BLaER1 treated with 17β-estradiol and CSF1 and Interleukin-3, amounts not matched to agents 10 nM and 100 nM (cell line): ENCODE measurements at regions not wholly inside any gene's neighbourhood (a gene's known extent, or its start where the extent isn't known, plus 50 kb on each side); places are given as distances from the start of the nearest gene placed in this dataset.

Source experiments
- H3K27ac ChIP-seq, 11 experiments: shearing (Covaris generic); formaldehyde crosslinking; 2 replicates each; pipeline ENCODE4 v1.8.1; 2022
- H3K27me3 ChIP-seq, 11 experiments: shearing (Covaris generic); formaldehyde crosslinking; 2 replicates each; pipeline ENCODE4 v1.8.1; 2022
- H3K36me3 ChIP-seq, 11 experiments: shearing (Covaris generic); formaldehyde crosslinking; 2 replicates each; pipeline ENCODE4 v1.8.1; 2022
- H3K4me1 ChIP-seq, 10 experiments: shearing (Covaris generic); formaldehyde crosslinking; 2 replicates each; pipeline ENCODE4 v1.8.1; 2022
- H3K4me2 ChIP-seq, 11 experiments: shearing (Covaris generic); formaldehyde crosslinking; 2 replicates each; pipeline ENCODE4 v1.8.1; 2022
- H3K4me3 ChIP-seq, 10 experiments: shearing (Covaris generic); formaldehyde crosslinking; 2 replicates each; pipeline ENCODE4 v1.8.1; 2022
- H3K9ac ChIP-seq, 11 experiments: shearing (Covaris generic); formaldehyde crosslinking; 2 replicates each; pipeline ENCODE4 v1.8.1; 2022
- H3K9me3 ChIP-seq, 11 experiments: shearing (Covaris generic); formaldehyde crosslinking; replicated peaks in 1 of 11; 2 replicates each; pipeline ENCODE4 v1.8.1; 2022
- H4K20me1 ChIP-seq, 11 experiments: shearing (Covaris generic); formaldehyde crosslinking; 2 replicates each; pipeline ENCODE4 v1.8.1; 2022
- Cebpa-rat ChIP-seq, 11 experiments: shearing (Covaris generic); IDR thresholded peaks; 2 replicates each; pipeline ENCODE4 v1.8.1; 2022

DNA sequence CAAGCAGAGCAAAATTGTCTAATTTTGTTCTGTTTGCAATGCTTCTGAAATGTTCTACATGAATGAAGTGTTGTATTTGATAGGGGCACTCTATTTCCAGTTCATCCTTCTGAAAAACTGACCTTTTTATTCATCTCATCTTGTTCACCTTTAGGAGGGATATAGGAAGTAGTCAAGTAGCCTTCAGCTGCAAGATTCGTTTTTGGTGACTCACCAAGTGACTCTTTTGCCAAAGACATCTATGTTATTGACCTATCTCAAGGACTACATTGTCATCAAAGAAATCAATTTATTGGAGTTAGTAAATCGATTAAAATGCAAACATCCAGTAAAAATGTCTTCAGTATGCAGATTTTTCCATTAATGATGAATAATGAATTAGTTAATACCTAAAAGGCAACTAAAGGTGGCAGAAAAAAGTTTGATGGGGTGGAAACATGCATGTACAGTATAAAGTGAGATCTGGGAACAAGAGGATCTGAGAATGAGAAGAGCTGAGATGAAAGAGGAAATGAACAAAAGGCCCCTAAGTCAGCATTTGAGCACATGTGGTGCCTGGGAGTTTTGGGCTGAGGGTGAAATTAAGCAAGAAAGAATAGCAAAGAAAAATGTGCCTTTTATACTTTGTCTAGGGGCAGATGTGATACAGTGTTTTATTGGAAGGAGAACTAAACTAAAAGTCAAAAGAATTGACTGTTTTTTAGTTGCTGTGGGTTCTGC, 255.1 kb upstream of the LINC00305 start:
- Histone ChIP-seq H3K9ac (no peak overlapping the region), H3K36me3 (no peaks in the 10 kb centered on the region), H3K4me2 (peak overlapping the region in 2 of 11 experiments; percentile 44 to 51; a peak in 4 of 22 replicates), H4K20me1 (no peaks in the 10 kb centered on the region), H3K9me3 (no peaks in the 10 kb centered on the region), H3K4me1 (peaks cover 0 to 20% (median 0%) of the 10 kb centered on the region in 10 experiments; a peak in 5 of 20 replicates), H3K4me3 (no peak overlapping the region), H3K27ac (peak overlapping the region in 1 of 11 experiments; percentile 41; a peak in 2 of 22 replicates), H3K27me3 (no peaks in the 10 kb centered on the region)
- no peak for TF ChIP-seq Cebpa-rat (IDR thresholded peaks at IDR 0.05)

DNA sequence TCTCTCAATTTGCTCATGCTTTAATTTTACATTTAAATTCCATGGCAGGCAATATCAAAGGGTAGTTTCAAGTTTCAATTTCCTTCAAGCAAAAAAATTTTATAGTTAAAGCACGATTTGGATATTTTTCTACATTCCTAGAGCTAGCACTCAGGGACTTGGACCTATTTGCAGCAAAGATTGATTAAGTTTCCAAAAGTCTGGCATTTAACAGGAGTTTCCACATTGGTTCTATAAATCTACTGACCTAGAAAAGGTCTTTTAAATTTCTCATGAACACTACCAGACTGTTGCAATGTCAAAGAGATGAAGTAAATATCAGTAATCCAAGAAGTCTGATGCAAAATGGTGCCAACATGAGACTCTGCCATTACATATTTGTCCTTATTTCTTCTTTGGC, 253.7 kb upstream of the LINC00305 start:
- Histone ChIP-seq H3K9ac (no peak overlapping the region), H3K4me1 (peaks cover 0 to 20% (median 0%) of the 10 kb centered on the region in 10 experiments; a peak in 5 of 20 replicates), H3K27ac (no peak overlapping the region), H3K4me3 (no peak overlapping the region), H3K9me3 (no peaks in the 10 kb centered on the region), H3K27me3 (no peaks in the 10 kb centered on the region), H3K36me3 (no peaks in the 10 kb centered on the region), H4K20me1 (no peaks in the 10 kb centered on the region), H3K4me2 (no peak overlapping the region)
- no peak for TF ChIP-seq Cebpa-rat (IDR thresholded peaks at IDR 0.05)

DNA sequence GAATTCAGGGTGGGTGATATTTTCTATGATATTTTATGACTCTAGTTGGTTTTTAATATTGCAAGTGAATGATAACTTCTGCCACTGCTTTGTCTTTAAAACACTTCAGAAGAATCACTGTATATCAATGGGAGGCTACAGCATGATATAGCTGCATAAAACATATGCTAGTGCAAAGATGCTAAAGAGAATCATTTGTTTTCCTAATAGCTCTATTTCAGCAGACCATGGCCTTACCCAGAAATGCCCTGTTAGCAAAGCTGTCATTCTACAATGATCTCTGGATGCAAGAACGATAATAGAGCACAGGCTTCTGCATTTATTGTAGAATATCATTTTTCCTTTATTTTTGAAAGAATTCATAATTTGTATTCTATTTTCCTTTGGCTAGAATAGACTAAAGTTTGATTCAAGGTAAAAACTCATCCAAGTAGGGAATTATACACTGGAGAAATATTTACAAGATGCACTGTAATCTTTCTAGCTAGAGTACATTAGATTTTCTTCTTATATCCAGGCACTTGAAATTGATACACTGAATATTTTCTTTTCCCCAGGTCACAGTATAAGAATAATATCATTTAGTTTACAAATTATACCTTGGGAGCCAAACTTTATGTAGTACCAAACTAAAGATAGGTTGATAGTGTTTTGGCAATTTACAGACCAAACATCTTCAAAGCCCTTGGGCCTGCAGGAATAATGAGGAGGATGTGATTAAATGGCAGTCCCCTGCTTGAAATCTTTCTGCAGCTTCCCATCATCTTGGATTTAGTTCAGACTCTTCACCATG, 252.6 kb upstream of the LINC00305 start:
- Histone ChIP-seq H3K27ac (no peak overlapping the region), H3K4me3 (no peak overlapping the region), H3K9ac (no peak overlapping the region), H3K27me3 (no peaks in the 10 kb centered on the region), H3K9me3 (no peaks in the 10 kb centered on the region), H3K4me1 (peaks cover 0 to 20% (median 0%) of the 10 kb centered on the region in 10 experiments; a peak in 5 of 20 replicates), H3K36me3 (no peaks in the 10 kb centered on the region), H3K4me2 (no peak overlapping the region), H4K20me1 (no peaks in the 10 kb centered on the region)
- no peak for TF ChIP-seq Cebpa-rat (IDR thresholded peaks at IDR 0.05)

DNA sequence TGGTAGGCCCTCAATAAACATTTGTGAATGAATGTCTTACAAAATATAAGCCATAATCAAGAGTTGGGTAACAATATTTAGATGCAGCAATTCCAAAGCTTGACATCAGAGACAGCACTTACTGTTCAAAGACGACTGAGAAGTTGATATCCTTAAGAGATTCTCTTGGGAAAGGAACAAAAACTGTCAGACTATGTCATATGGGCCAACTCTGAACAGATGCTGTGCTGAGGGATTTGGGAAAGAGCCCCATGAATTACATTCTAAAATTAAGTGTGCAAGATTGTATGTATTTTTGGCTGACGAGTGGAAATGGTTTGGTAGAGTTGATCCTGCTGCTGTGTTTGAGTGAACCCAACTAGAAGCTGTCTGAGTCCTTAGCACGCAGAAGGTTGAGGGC, 250.7 kb upstream of the LINC00305 start:
- Histone ChIP-seq H3K36me3 (no peaks in the 10 kb centered on the region), H3K4me3 (no peak overlapping the region), H3K27ac (no peak overlapping the region), H3K9ac (no peak overlapping the region), H3K9me3 (no peaks in the 10 kb centered on the region), H3K27me3 (no peaks in the 10 kb centered on the region), H4K20me1 (no peaks in the 10 kb centered on the region), H3K4me1 (peaks cover 0 to 11% (median 0%) of the 10 kb centered on the region in 10 experiments; a peak in 5 of 20 replicates), H3K4me2 (no peak overlapping the region)
- no peak for TF ChIP-seq Cebpa-rat (IDR thresholded peaks at IDR 0.05)

DNA sequence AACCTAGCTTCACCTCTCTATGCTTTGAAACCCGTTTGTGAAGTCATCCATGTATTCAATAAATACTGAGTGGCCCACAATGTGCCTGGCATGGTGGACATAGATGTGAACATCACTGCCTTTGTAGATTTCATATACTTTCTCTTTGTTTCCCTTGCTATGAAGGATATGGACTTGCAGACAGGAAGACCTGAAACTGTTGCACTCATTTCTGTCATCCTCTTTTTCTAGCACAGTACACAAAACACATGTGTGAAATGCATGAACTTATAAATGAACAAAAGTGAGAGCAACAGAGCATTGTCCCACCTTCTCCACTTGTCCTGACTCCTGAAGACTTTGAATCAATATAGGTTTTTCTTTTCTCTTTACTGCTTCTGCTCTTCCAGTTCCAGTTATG, 249.4 kb upstream of the LINC00305 start:
- no peak overlapping the region for H3K27ac ChIP-seq
- no peaks in the 10 kb centered on the region for H3K9me3 ChIP-seq
- H4K20me1 ChIP-seq, result no peaks in the 10 kb centered on the region
- H3K4me1 ChIP-seq, result no peaks in the 10 kb centered on the region
- TF ChIP-seq Cebpa-rat (IDR thresholded peaks at IDR 0.05), result no peak
- no peaks in the 10 kb centered on the region for H3K27me3 ChIP-seq
- no peaks in the 10 kb centered on the region for H3K36me3 ChIP-seq
- H3K4me3 ChIP-seq, result no peak overlapping the region
- no peak overlapping the region for H3K9ac ChIP-seq
- no peak overlapping the region for H3K4me2 ChIP-seq

DNA sequence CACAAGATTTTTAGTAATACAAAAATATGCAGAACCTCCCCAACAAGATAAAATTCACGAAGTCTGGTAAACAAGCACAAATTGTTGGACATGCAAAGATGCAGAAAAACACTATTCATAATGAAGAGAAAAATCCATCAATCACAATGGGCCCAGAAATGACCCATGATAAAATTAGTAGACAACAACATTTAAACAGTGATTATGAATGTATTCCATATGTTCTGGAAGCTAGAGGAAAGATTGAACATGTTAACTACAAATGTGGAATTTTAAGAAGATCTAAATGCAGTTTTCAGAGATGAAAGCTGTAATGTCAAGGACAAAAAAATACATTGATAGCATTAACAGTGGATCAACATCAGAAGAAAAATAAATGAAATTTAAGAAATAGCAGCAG, 243.3 kb upstream of the LINC00305 start:
- Histone ChIP-seq H3K4me3 (no peak overlapping the region), H3K27ac (no peak overlapping the region), H4K20me1 (no peaks in the 10 kb centered on the region), H3K36me3 (no peaks in the 10 kb centered on the region), H3K9me3 (no peaks in the 10 kb centered on the region), H3K27me3 (no peaks in the 10 kb centered on the region), H3K9ac (no peak overlapping the region), H3K4me1 (no peaks in the 10 kb centered on the region), H3K4me2 (no peak overlapping the region)
- TF ChIP-seq Cebpa-rat (IDR thresholded peaks at IDR 0.05), result no peak

DNA sequence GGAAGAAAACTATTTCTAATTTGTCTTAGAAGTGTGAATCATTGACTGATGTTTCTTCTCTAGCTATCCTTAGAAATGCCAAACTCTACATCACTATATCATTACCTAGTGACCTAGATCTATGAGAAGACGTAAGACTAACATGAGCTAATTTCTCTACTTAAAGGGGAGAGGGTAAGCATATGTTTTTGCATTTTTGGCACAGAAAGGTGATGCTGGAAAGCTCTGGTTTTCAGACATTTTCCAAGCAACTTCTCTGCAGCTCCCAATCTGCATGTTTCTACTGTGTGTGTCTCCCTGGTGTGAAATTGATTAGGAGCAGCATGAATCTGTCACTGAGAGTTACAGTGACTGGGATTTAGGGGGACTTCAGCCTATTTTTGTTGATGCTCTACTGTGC, 235.2 kb upstream of the LINC00305 start:
- no peak for TF ChIP-seq Cebpa-rat (IDR thresholded peaks at IDR 0.05)
- peaks cover 0 to 7% (median 0%) of the 10 kb centered on the region in 10 experiments; a peak in 5 of 20 replicates for H3K4me1 ChIP-seq
- no peaks in the 10 kb centered on the region for H3K9me3 ChIP-seq
- no peak overlapping the region for H3K4me2 ChIP-seq
- no peak overlapping the region for H3K9ac ChIP-seq
- H3K4me3 ChIP-seq, result no peak overlapping the region
- H3K36me3 ChIP-seq, result no peaks in the 10 kb centered on the region
- H3K27me3 ChIP-seq, result no peaks in the 10 kb centered on the region
- H3K27ac ChIP-seq, result no peak overlapping the region
- H4K20me1 ChIP-seq, result no peaks in the 10 kb centered on the region

DNA sequence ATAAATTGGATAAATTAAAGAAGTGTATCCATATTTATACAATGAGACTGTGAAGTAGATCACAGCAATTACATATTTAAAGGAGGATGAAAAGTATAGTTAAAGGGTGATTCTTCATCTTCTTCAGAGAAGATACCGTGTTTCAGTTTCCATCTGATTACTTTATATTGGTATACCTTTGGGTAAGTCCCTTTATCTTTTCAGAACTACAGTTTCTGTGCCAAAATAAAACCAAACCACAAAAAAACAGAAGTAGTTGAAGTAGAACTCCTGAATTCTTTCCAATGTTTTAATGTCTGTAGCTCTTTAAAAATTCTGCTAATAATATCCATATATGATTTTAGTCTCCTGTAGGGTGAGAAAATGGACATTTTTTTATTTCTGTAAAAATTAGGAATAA, 231.2 kb upstream of the LINC00305 start:
- H3K27ac ChIP-seq, result no peak overlapping the region

DNA sequence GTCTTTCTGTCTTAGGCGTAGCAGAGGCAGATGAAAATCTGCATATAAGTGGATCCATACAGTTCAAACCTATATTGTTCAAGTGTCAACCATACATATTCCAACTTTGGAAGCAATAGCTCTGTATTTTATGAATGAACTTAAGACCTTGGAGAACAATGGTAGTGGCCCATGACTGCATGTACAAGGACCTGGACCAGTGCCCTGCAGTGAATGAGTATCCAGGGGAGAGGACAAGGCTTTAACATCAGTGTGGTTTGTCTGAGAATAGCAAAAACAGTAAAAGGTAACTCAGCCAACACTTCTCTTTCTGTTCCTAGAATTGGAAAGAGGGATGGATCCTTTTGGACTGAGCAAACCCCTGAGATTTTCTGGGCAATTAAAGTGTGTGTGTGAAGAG, 230.8 kb upstream of the LINC00305 start:
- no peak for TF ChIP-seq Cebpa-rat (IDR thresholded peaks at IDR 0.05)
- Histone ChIP-seq H3K36me3 (no peaks in the 10 kb centered on the region), H3K4me3 (no peak overlapping the region), H3K27ac (no peak overlapping the region), H3K4me2 (no peak overlapping the region), H4K20me1 (no peaks in the 10 kb centered on the region), H3K9me3 (peaks cover 0 to 7% (median 0%) of the 10 kb centered on the region in 11 experiments; a peak in 3 of 22 replicates), H3K27me3 (no peaks in the 10 kb centered on the region), H3K9ac (no peak overlapping the region), H3K4me1 (peaks cover 0 to 7% (median 0%) of the 10 kb centered on the region in 10 experiments; a peak in 5 of 20 replicates)

More for the DNA sequence above, 231.2 kb upstream of the LINC00305 start:
- H3K9me3 ChIP-seq, result peaks cover 0 to 7% (median 0%) of the 10 kb centered on the region in 11 experiments; a peak in 3 of 22 replicates
- peaks cover 0 to 7% (median 0%) of the 10 kb centered on the region in 10 experiments; a peak in 5 of 20 replicates for H3K4me1 ChIP-seq
- no peak overlapping the region for H3K4me3 ChIP-seq
- no peaks in the 10 kb centered on the region for H3K36me3 ChIP-seq
- no peak overlapping the region for H3K4me2 ChIP-seq
- no peaks in the 10 kb centered on the region for H3K27me3 ChIP-seq
- no peaks in the 10 kb centered on the region for H4K20me1 ChIP-seq
- TF ChIP-seq Cebpa-rat (IDR thresholded peaks at IDR 0.05), result no peak
- H3K9ac ChIP-seq, result no peak overlapping the region
